H1 (cell line): ENCODE measurements at regions not wholly inside any gene's neighbourhood (a gene's known extent, or its start where the extent isn't known, plus 50 kb on each side); places are given as distances from the start of the nearest gene placed in this dataset.

Experiments
- CTCF ChIA-PET: fragments of 300-600 bp; sonication (Branson Sonifier 250); formaldehyde crosslinking; loops from one replicate; lab custom pipeline; 2021; ENCODE audit not compliant: partially characterized antibody; lab: Charles Lee
- POLR2A ChIA-PET: fragments of 300-600 bp; sonication (Branson Sonifier 250); formaldehyde crosslinking; loops from one replicate; lab custom pipeline; 2021; ENCODE audit warnings: inconsistent platforms; ENCODE audit not compliant: partially characterized antibody; lab: Charles Lee
- DNase-seq, 2 experiments: peaks; one replicate each; pipeline versions ENCODE4 v3.0.0 to v3.0.0-alpha.2; 2010 to 2022; ENCODE audit warnings: low spot score in 2 of 2, low read depth in 1 of 2, mixed read lengths in 1 of 2
- FAIRE-seq: peaks from 2 replicates; lab custom pipeline; 2011; peaks lifted over from hg19 to GRCh38; lab: Jason Lieb, UNC
- H2AFZ ChIP-seq: 2 replicates; pipeline ENCODE4 v1.8.1; 2012; ENCODE audit warnings: low read length, inconsistent platforms
- H2AK5ac ChIP-seq: 2 replicates; pipeline ENCODE4 v1.6.1; 2013; ENCODE audit warnings: low read depth, low read length
- H2BK120ac ChIP-seq: replicated peaks from 2 replicates; pipeline ENCODE3; 2013; ENCODE audit warnings: low read depth, low read length, inconsistent platforms
- H2BK12ac ChIP-seq: 2 replicates; pipeline ENCODE4 v1.6.1; 2013; ENCODE audit warnings: low read depth, low read length
- H2BK15ac ChIP-seq: 2 replicates; pipeline ENCODE4 v1.6.1; 2013; ENCODE audit warnings: low read length
- H2BK20ac ChIP-seq: 2 replicates; pipeline ENCODE4 v1.6.1; 2013; ENCODE audit warnings: low read length
- H2BK5ac ChIP-seq: 2 replicates; pipeline ENCODE4 v1.6.1; 2013; ENCODE audit warnings: low read depth, low read length
- H3K14ac ChIP-seq: 2 replicates; pipeline ENCODE4 v1.6.1; 2013; ENCODE audit warnings: inconsistent platforms; ENCODE audit not compliant: insufficient read length
- H3K18ac ChIP-seq: 2 replicates; pipeline ENCODE4 v1.6.1; 2013; ENCODE audit warnings: low read length; ENCODE audit errors: extremely low read depth
- H3K23ac ChIP-seq: 2 replicates; pipeline ENCODE4 v1.6.1; 2013; ENCODE audit warnings: inconsistent platforms; ENCODE audit not compliant: insufficient read length
- H3K23me2 ChIP-seq: 2 replicates; pipeline ENCODE4 v1.6.1; 2013; ENCODE audit warnings: low read depth, low read length
- H3K27ac ChIP-seq: 2 replicates; pipeline ENCODE4 v1.6.1; 2011; ENCODE audit warnings: low read depth, low read length, inconsistent platforms
- H3K27me3 ChIP-seq, 4 experiments: replicated peaks in 1 of 4; 1 replicate in 1 of 4; 2 replicates in 3 of 4; pipeline versions ENCODE4 v1.6.1 to v1.8.1; 2011 to 2013; ENCODE audit warnings: low read length in 3 of 4, mild to moderate bottlenecking in 3 of 4, inconsistent platforms in 2 of 4, mixed read lengths in 2 of 4, moderate library complexity in 1 of 4; ENCODE audit not compliant: control insufficient read depth in 3 of 4, insufficient read depth in 3 of 4; ENCODE audit errors: extremely low read depth in 1 of 4
- H3K36me3 ChIP-seq, 4 experiments: 2 replicates each; pipeline versions ENCODE4 v1.6.1 to v1.8.1; 2011 to 2013; ENCODE audit warnings: mild to moderate bottlenecking in 4 of 4, low read length in 3 of 4, moderate library complexity in 2 of 4, control low read depth in 1 of 4, inconsistent platforms in 1 of 4; ENCODE audit not compliant: insufficient read depth in 4 of 4, control insufficient read depth in 2 of 4
- H3K4ac ChIP-seq: replicated peaks from 2 replicates; pipeline ENCODE3; 2013; ENCODE audit warnings: low read length, low read depth, mixed read lengths, inconsistent platforms; ENCODE audit not compliant: insufficient read length
- H3K4me1 ChIP-seq, 4 experiments: replicated peaks in 1 of 4; 1 replicate in 1 of 4; 2 replicates in 3 of 4; pipeline versions ENCODE4 v1.6.1 to v1.8.1; 2011 to 2013; ENCODE audit warnings: low read length in 3 of 4, inconsistent platforms in 2 of 4, mixed read lengths in 1 of 4; ENCODE audit not compliant: insufficient read depth in 4 of 4, control insufficient read depth in 3 of 4
- H3K4me2 ChIP-seq, 2 experiments: 2 replicates each; pipeline versions ENCODE4 v1.6.1 to v1.8.1; 2011 to 2013; ENCODE audit warnings: low read depth in 2 of 2, low read length in 2 of 2, control low read depth in 1 of 2, inconsistent platforms in 1 of 2, mild to moderate bottlenecking in 1 of 2; ENCODE audit not compliant: insufficient read depth in 1 of 2
- H3K4me3 ChIP-seq, 4 experiments: fragments of 200-600, 300-600 bp in 1 of 4; sonication (generic), shearing (Covaris generic), sonication (Bioruptor Twin) in 1 of 4; 2 replicates each; pipeline versions ENCODE4 v1.5.1 to v1.8.1; 2011 to 2016; ENCODE audit warnings: low read length in 4 of 4, low read depth in 3 of 4, control low read depth in 2 of 4, inconsistent platforms in 2 of 4, mild to moderate bottlenecking in 2 of 4, mixed read lengths in 1 of 4, moderate library complexity in 1 of 4; ENCODE audit not compliant: insufficient read depth in 2 of 4; ENCODE audit errors: extremely low read depth in 1 of 4
- H3K56ac ChIP-seq: replicated peaks from 2 replicates; pipeline ENCODE3; 2013; ENCODE audit warnings: low read depth, mild to moderate bottlenecking, mixed read lengths, low read length, inconsistent platforms; ENCODE audit not compliant: insufficient read length
- H3K79me1 ChIP-seq: 2 replicates; pipeline ENCODE4 v1.6.1; 2013; ENCODE audit warnings: low read depth, low read length, control low read depth
- H3K79me2 ChIP-seq, 2 experiments: 2 replicates each; pipeline versions ENCODE4 v1.6.1 to v1.8.1; 2012 to 2013; ENCODE audit warnings: low read length in 2 of 2, mild to moderate bottlenecking in 2 of 2, inconsistent platforms in 1 of 2; ENCODE audit not compliant: insufficient read depth in 2 of 2, control insufficient read depth in 1 of 2
- H3K9ac ChIP-seq, 4 experiments: replicated peaks in 1 of 4; 1 replicate in 1 of 4; 2 replicates in 3 of 4; pipeline versions ENCODE4 v1.6.1 to v1.8.1; 2011 to 2013; ENCODE audit warnings: low read depth in 3 of 4, low read length in 3 of 4, control low read depth in 2 of 4, mild to moderate bottlenecking in 2 of 4, moderate library complexity in 2 of 4, inconsistent platforms in 1 of 4; ENCODE audit errors: extremely low read depth in 1 of 4
- H3K9me3 ChIP-seq, 2 experiments: 2 replicates each; pipeline versions ENCODE4 v1.6.1 to v1.8.1; 2012 to 2013; ENCODE audit warnings: mild to moderate bottlenecking in 2 of 2, moderate library complexity in 2 of 2, control low read depth in 1 of 2, inconsistent platforms in 1 of 2, low read depth in 1 of 2, low read length in 1 of 2, mixed read lengths in 1 of 2; ENCODE audit not compliant: insufficient read depth in 2 of 2
- H4K20me1 ChIP-seq, 2 experiments: replicated peaks in 1 of 2; 2 replicates each; pipeline versions ENCODE3 to v1.8.1; 2011 to 2013; ENCODE audit warnings: inconsistent platforms in 2 of 2, low read length in 2 of 2, mild to moderate bottlenecking in 1 of 2; ENCODE audit not compliant: insufficient read depth in 2 of 2, control insufficient read depth in 1 of 2
- H4K5ac ChIP-seq: 2 replicates; pipeline ENCODE4 v1.6.1; 2013; ENCODE audit warnings: low read length, low read depth, mixed read lengths, inconsistent platforms; ENCODE audit not compliant: insufficient read length
- H4K8ac ChIP-seq: 2 replicates; pipeline ENCODE4 v1.8.0; 2013; ENCODE audit warnings: mild to moderate bottlenecking, moderate library complexity, low read length, inconsistent platforms; ENCODE audit not compliant: insufficient read depth; ENCODE audit errors: extremely low read depth
- H4K91ac ChIP-seq: replicated peaks from 2 replicates; pipeline ENCODE3; 2013; ENCODE audit warnings: low read length, mixed read lengths, inconsistent platforms; ENCODE audit not compliant: insufficient read length
- NANOG ChIP-seq: IDR thresholded peaks from 2 replicates; pipeline ENCODE4 v1.6.1; 2011; ENCODE audit warnings: low read length, low read depth, mild to moderate bottlenecking, inconsistent platforms; ENCODE audit not compliant: insufficient read depth, poor library complexity, severe bottlenecking
- TAF7 ChIP-seq: optimal IDR thresholded peaks from 2 replicates; pipeline ENCODE3; 2011; ENCODE audit warnings: low read depth, mild to moderate bottlenecking, inconsistent platforms, low read length, moderate library complexity, borderline replicate concordance
- WGBS, 2 experiments: shearing (Covaris generic) in 1 of 2; methylation state at CpG; one replicate each; pipeline versions ENCODE4 v1.1.6 to v1.1.7; 2013 to 2015; ENCODE audit warnings: low lambda C conversion rate in 2 of 2, mixed read lengths in 2 of 2, inconsistent platforms in 1 of 2, low coverage in 1 of 2, missing lambda C conversion rate in 1 of 2; ENCODE audit not compliant: insufficient replicate concordance in 2 of 2, insufficient coverage in 1 of 2, insufficient read length in 1 of 2; ENCODE audit errors: extremely low coverage in 1 of 2, missing lambda C conversion rate in 1 of 2; 5-methylcytosine and 5-hydroxymethylcytosine counted together

DNA sequence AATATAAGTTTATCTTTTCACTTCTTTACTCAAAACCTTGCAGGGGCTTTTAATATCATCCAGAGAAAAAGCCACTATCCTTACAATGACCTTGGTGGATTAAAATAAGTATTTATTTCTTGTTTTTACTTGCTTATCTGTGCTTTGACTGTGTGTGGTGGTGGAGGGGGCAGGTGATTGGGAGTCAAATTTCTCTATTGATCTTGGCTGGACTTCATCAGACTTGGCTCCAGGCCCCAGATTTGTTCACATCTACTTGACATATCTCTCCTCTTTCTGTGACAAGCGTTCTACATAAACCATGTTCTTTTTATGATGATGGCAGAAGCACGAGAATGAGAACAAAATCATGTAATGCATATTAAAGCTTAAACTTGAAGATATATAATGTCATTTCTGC is 670.8 kb downstream of the PCDH17 start:
- TF ChIP-seq NANOG: no peak
- TF ChIP-seq TAF7: no peak

More for the DNA sequence above, 670.8 kb downstream of the PCDH17 start:
- WGBS, 2 experiments: 92% methylated on average over 2 of the region's 2 CpGs; no CpG with 5 or more reads in 1 of the 2 experiments
- Histone ChIP-seq H2BK120ac (no peak overlapping the region), H3K27me3 (peaks cover 0 to 1% (median 0%) of the 10 kb centered on the region in 4 experiments; a peak in 1 of 7 replicates), H3K18ac (no peak overlapping the region), H2BK20ac (no peak overlapping the region), H3K36me3 (no peaks in the 10 kb centered on the region), H4K91ac (no peak overlapping the region), H4K8ac (no peak overlapping the region), H2BK15ac (no peak overlapping the region), H4K5ac (no peak overlapping the region), H3K14ac (no peak overlapping the region), H3K4ac (no peak overlapping the region), H3K23ac (no peak overlapping the region), H2BK12ac (no peak overlapping the region), H2BK5ac (no peak overlapping the region), H3K79me2 (no peaks in the 10 kb centered on the region), H3K9ac (no peak overlapping the region), H2AK5ac (no peak overlapping the region), H4K20me1 (no peaks in the 10 kb centered on the region), H3K4me3 (no peak overlapping the region), H3K27ac (no peak overlapping the region), H3K23me2 (no peaks in the 10 kb centered on the region), H3K4me1 (no peaks in the 10 kb centered on the region), H3K56ac (no peak overlapping the region), H3K4me2 (no peak overlapping the region), H2AFZ (no peak overlapping the region), H3K79me1 (no peaks in the 10 kb centered on the region), H3K9me3 (no peaks in the 10 kb centered on the region)
- CTCF ChIA-PET: no interaction called here
- FAIRE-seq (no peak), DNase-seq (no peak)
- POLR2A ChIA-PET: no interaction called here
